ENCODE measurements at regions not wholly inside any gene's neighbourhood (a gene's known extent, or its start where the extent isn't known, plus 50 kb on each side); places are given as distances from the start of the nearest gene placed in this dataset.

DNA sequence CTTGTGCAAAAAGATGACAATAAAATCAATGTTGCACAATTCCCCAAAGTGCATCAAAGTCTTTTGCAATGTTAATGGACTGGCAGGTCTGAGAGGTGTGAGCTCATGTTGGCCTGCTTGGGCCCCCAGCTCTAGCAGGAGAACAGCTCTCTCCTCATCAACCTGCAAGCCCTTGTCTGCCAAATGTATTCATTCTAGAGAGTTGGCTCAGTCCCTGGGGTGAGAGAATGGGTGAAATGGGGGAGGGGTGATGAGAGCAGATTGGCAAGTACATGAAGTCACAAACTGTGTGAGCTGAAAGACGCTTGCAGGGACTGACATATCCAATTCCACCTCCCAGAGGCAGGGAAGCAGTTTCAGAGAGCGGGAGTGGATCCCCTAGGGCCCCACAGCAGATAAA lies 465.1 kb upstream of the ZNF507 start:
- Histone ChIP-seq H3K27me3 (ENCODE audit: control insufficient read depth, insufficient read depth, low read length) (no peaks in the 10 kb centered on the region), H3K36me3 (ENCODE audit: control insufficient read depth, insufficient read depth, low read length) (no peaks in the 10 kb centered on the region), H3K4me3 (ENCODE audit: low read depth, low read length) (no peak overlapping the region)
- ChIA-PET CTCF (no interaction called here), POLR2A (no interaction called here)
- no peak for DNase-seq (ENCODE audit: low read depth)
- TF ChIP-seq, protein P1, sequence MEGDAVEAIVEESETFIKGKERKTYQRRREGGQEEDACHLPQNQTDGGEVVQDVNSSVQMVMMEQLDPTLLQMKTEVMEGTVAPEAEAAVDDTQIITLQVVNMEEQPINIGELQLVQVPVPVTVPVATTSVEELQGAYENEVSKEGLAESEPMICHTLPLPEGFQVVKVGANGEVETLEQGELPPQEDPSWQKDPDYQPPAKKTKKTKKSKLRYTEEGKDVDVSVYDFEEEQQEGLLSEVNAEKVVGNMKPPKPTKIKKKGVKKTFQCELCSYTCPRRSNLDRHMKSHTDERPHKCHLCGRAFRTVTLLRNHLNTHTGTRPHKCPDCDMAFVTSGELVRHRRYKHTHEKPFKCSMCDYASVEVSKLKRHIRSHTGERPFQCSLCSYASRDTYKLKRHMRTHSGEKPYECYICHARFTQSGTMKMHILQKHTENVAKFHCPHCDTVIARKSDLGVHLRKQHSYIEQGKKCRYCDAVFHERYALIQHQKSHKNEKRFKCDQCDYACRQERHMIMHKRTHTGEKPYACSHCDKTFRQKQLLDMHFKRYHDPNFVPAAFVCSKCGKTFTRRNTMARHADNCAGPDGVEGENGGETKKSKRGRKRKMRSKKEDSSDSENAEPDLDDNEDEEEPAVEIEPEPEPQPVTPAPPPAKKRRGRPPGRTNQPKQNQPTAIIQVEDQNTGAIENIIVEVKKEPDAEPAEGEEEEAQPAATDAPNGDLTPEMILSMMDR (IDR thresholded peaks at IDR 0.05; ENCODE audit: insufficient read depth, low read depth, low read length) = no peak

DNA sequence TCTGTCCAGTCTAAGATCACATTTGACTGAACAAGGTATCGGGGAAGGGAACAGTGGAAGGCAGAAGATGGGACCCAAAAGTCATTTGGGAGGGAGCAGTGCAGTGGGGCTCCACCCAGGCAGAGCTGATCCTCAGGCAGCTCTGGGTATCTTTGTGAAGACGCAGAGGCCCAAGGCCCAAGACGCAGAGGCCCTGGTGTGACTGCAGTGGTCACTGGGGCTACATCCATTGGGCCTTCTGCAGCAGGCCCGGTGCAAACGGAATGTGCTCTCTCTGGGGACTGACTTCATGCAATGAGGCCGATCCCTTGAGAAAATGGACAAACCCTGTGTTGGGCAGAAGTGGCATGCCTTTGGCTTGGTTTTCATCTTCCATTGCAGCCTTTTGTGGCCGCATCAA lies 463.4 kb upstream of the ZNF507 start:
- no peak overlapping the region for H3K4me3 ChIP-seq (ENCODE audit: low read depth, low read length)
- H3K36me3 ChIP-seq (ENCODE audit: control insufficient read depth, insufficient read depth, low read length) = no peaks in the 10 kb centered on the region
- no peak for DNase-seq (ENCODE audit: low read depth)
- no peaks in the 10 kb centered on the region for H3K27me3 ChIP-seq (ENCODE audit: control insufficient read depth, insufficient read depth, low read length)
- POLR2A ChIA-PET = no interaction called here
- TF ChIP-seq, protein P1 (IDR thresholded peaks at IDR 0.05; ENCODE audit: insufficient read depth, low read depth, low read length) = no peak
- CTCF ChIA-PET = no interaction called here

DNA sequence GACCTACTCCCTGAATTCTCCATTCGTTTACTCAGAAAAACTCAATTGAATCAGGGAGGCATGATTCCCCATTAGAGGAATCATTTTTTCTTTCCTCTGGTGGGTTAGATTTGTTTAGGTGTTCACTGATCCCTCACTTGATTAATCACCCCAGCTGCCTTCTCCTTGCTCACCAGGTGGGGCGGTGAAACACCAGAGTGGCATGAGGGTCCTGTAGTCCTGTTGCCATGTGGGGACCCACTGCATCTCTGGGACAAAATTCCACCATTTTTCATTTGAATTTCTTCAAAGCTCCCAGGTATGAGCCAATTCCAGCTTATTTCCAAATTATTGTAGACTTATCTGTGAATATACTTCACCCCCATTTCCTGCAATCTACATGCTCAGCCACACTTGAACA lies 462.7 kb upstream of the ZNF507 start:
- Histone ChIP-seq H3K27me3 (ENCODE audit: control insufficient read depth, insufficient read depth, low read length) (no peaks in the 10 kb centered on the region), H3K4me3 (ENCODE audit: low read depth, low read length) (no peak overlapping the region), H3K36me3 (ENCODE audit: control insufficient read depth, insufficient read depth, low read length) (no peaks in the 10 kb centered on the region)
- CTCF ChIA-PET = no interaction called here
- POLR2A ChIA-PET = no interaction called here
- DNase-seq (ENCODE audit: low read depth) = no peak
- TF ChIP-seq, protein P1 (IDR thresholded peaks at IDR 0.05; ENCODE audit: insufficient read depth, low read depth, low read length) = no peak

DNA sequence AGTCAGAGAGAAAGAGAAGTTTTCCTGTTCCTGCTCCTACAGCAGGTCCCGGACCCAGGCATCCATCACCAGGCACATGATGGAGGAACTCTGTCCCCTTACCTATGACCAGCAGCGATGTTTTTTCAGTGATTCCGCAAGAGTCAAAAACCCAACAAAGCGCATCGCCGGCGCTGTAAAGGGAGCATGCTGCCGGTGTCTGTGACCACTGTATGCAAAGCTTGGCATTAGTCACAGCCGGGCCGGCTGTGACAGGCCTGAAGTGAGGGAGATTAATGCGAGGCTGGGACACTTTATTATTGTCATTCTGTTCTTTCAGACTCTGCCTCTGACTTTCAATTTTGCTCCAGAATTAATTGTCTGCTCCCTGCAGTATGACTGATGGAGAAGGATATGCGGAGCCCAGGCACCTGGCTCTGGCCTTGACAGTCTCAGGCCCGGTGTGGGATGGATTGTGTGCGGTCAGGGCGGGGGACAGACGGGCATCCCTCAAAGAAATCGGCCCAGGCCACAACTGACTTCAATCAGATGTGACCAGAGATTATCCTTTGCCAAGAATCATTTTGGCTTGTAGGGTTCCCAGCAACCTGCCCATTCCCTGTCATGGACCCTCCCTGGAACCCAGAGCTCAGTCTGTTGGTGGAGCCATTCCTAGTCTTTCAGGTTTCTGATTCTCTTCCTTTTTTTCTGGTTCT lies 462.0 kb upstream of the ZNF507 start:
- ChIA-PET CTCF (no interaction called here), POLR2A (no interaction called here)
- no peaks in the 10 kb centered on the region for H3K27me3 ChIP-seq (ENCODE audit: control insufficient read depth, insufficient read depth, low read length)
- TF ChIP-seq, protein P1 (IDR thresholded peaks at IDR 0.05; ENCODE audit: insufficient read depth, low read depth, low read length) = no peak
- H3K36me3 ChIP-seq (ENCODE audit: control insufficient read depth, insufficient read depth, low read length) = no peaks in the 10 kb centered on the region
- H3K4me3 ChIP-seq (ENCODE audit: low read depth, low read length) = no peak overlapping the region
- no peak for DNase-seq (ENCODE audit: low read depth)

DNA sequence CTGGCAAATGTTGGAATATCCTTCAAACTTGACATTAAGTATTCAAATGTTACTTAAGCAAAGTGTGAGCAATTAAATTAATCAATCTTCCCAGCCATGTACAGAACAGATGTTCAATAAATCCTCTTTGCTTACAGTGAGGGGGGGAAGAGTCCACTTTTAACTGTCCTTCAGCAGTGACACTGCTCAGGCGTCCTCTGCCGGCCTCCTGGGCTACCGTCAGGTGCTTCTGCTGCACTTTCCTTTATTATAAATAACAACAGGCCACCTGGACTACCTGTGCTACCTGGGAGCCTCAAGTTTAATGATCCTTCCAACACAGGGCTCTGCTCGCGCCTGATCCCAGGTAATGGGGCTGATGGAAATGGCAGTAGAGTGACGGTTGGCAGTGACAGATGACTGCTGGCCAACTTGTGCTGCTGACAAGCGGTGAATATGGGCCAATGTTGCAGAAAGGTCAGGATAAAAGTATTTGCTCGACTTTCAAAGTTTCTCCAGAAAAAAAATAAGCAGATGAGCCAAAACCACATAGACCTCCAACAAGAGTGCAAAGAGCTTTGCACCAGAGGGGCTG lies 460.0 kb upstream of the ZNF507 start:
- H3K4me3 ChIP-seq (ENCODE audit: low read depth, low read length) = no peak overlapping the region
- ChIA-PET POLR2A (no interaction called here), CTCF (no interaction called here)
- TF ChIP-seq, protein P1 (IDR thresholded peaks at IDR 0.05; ENCODE audit: insufficient read depth, low read depth, low read length) = no peak
- no peaks in the 10 kb centered on the region for H3K36me3 ChIP-seq (ENCODE audit: control insufficient read depth, insufficient read depth, low read length)
- no peaks in the 10 kb centered on the region for H3K27me3 ChIP-seq (ENCODE audit: control insufficient read depth, insufficient read depth, low read length)
- no peak for DNase-seq (ENCODE audit: low read depth)

Measured in BJ (cell line).